DND-41 (cell line): ENCODE measurements at regions not wholly inside any gene's neighbourhood (a gene's known extent, or its start where the extent isn't known, plus 50 kb on each side); places are given as distances from the start of the nearest gene placed in this dataset.

Experiments used
- EZH2 ChIP-seq: IDR thresholded peaks from 3 replicates; pipeline ENCODE4 v1.6.1; 2012; ENCODE audit warnings: borderline replicate concordance, low read depth, mild to moderate bottlenecking, moderate library complexity, low read length, inconsistent platforms; ENCODE audit not compliant: severe bottlenecking
- TF ChIP-seq, protein P1 (sequence below): IDR thresholded peaks from 2 replicates; pipeline ENCODE4 v1.5.1; 2012; ENCODE audit warnings: borderline replicate concordance, low read length, moderate library complexity, mild to moderate bottlenecking; ENCODE audit not compliant: poor library complexity, severe bottlenecking; ENCODE audit errors: extremely low read depth

GRCh38 chr7:46015107-46015868 lies 94.2 kb upstream of the IGFBP3 start:
- TF ChIP-seq, protein P1, sequence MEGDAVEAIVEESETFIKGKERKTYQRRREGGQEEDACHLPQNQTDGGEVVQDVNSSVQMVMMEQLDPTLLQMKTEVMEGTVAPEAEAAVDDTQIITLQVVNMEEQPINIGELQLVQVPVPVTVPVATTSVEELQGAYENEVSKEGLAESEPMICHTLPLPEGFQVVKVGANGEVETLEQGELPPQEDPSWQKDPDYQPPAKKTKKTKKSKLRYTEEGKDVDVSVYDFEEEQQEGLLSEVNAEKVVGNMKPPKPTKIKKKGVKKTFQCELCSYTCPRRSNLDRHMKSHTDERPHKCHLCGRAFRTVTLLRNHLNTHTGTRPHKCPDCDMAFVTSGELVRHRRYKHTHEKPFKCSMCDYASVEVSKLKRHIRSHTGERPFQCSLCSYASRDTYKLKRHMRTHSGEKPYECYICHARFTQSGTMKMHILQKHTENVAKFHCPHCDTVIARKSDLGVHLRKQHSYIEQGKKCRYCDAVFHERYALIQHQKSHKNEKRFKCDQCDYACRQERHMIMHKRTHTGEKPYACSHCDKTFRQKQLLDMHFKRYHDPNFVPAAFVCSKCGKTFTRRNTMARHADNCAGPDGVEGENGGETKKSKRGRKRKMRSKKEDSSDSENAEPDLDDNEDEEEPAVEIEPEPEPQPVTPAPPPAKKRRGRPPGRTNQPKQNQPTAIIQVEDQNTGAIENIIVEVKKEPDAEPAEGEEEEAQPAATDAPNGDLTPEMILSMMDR: no peak
- TF ChIP-seq EZH2: no peak
